ENCODE measurements at regions not wholly inside any gene's neighbourhood (a gene's known extent, or its start where the extent isn't known, plus 50 kb on each side); places are given as distances from the start of the nearest gene placed in this dataset.

GRCh38 chr6:155993240-155993639, 537.6 kb upstream of the NOX3 start:
- TF ChIP-seq GATA2 (IDR thresholded peaks at IDR 0.05; ENCODE audit: low read depth, low read length) (no peak), GATA3 (IDR thresholded peaks at IDR 0.05; ENCODE audit: low read depth, low read length) (no peak)
